Mesendoderm (in vitro differentiated cells): ENCODE measurements at regions not wholly inside any gene's neighbourhood (a gene's known extent, or its start where the extent isn't known, plus 50 kb on each side); places are given as distances from the start of the nearest gene placed in this dataset.
"Not testable (repeated sequence)": the region's sequence is repeated elsewhere in the genome, so short reads cannot be mapped to it uniquely, and the experiment has no call there.

Source experiments
- DNase-seq: peaks from one replicate; pipeline ENCODE4 v3.0.0; 2013
- H2AK5ac ChIP-seq: 2 replicates; pipeline ENCODE4 v1.6.1; 2013; ENCODE audit warnings: low read length, inconsistent platforms
- H2BK120ac ChIP-seq: 2 replicates; pipeline ENCODE4 v1.6.1; 2013; ENCODE audit warnings: low read depth, mild to moderate bottlenecking, low read length, moderate library complexity, mixed read lengths
- H2BK15ac ChIP-seq: replicated peaks from 2 replicates; pipeline ENCODE4 v1.6.1; 2013; ENCODE audit warnings: low read depth, mild to moderate bottlenecking, moderate library complexity
- H2BK5ac ChIP-seq: 2 replicates; pipeline ENCODE4 v1.6.1; 2013; ENCODE audit warnings: low read length, inconsistent platforms
- H3K18ac ChIP-seq: 2 replicates; pipeline ENCODE4 v1.6.1; 2013; ENCODE audit warnings: mild to moderate bottlenecking, low read length, mixed read lengths
- H3K23ac ChIP-seq: one replicate; pipeline ENCODE4 v1.6.1; 2013; ENCODE audit warnings: low read length
- H3K27ac ChIP-seq: 2 replicates; pipeline ENCODE4 v1.5.1; 2013; ENCODE audit warnings: low read depth, mild to moderate bottlenecking, inconsistent platforms, low read length, moderate library complexity
- H3K27me3 ChIP-seq: 2 replicates; pipeline ENCODE4 v1.6.1; 2013; ENCODE audit warnings: low read length, control low read depth, mild to moderate bottlenecking, inconsistent platforms; ENCODE audit not compliant: insufficient read depth, poor library complexity
- H3K36me3 ChIP-seq: 2 replicates; pipeline ENCODE4 v1.6.1; 2013; ENCODE audit warnings: low read length, inconsistent platforms; ENCODE audit not compliant: control insufficient read depth, insufficient read depth
- H3K4ac ChIP-seq: one replicate; pipeline ENCODE4 v1.6.1; 2013; ENCODE audit warnings: low read depth, mild to moderate bottlenecking, low read length, moderate library complexity
- H3K4me1 ChIP-seq: 2 replicates; pipeline ENCODE4 v1.6.1; 2013; ENCODE audit warnings: low read depth, low read length, inconsistent platforms; ENCODE audit not compliant: control insufficient read depth
- H3K4me2 ChIP-seq: 2 replicates; pipeline ENCODE4 v1.6.1; 2013; ENCODE audit warnings: low read length
- H3K4me3 ChIP-seq: 2 replicates; pipeline ENCODE4 v1.5.1; 2013; ENCODE audit warnings: mild to moderate bottlenecking, low read length
- H3K56ac ChIP-seq: one replicate; pipeline ENCODE4 v1.6.1; 2013; ENCODE audit warnings: low read length
- H3K79me1 ChIP-seq: 2 replicates; pipeline ENCODE4 v1.6.1; 2013; ENCODE audit warnings: low read length, inconsistent platforms
- H3K79me2 ChIP-seq: 2 replicates; pipeline ENCODE4 v1.6.1; 2013; ENCODE audit warnings: mild to moderate bottlenecking, low read length; ENCODE audit not compliant: control insufficient read depth, insufficient read depth
- H3K9ac ChIP-seq: 2 replicates; pipeline ENCODE4 v1.6.1; 2013; ENCODE audit warnings: low read length, inconsistent platforms
- H4K5ac ChIP-seq: one replicate; pipeline ENCODE4 v1.6.1; 2013; ENCODE audit warnings: low read length
- H4K8ac ChIP-seq: one replicate; pipeline ENCODE4 v1.6.1; 2013; ENCODE audit warnings: low read depth, mild to moderate bottlenecking, control low read depth, low read length, moderate library complexity
- WGBS: extraction: QIAGEN DNeasy Blood & Tissue Kit; methylation state at CpG from one replicate; pipeline ENCODE4 v1.1.7; 2013; ENCODE audit warnings: low lambda C conversion rate, missing lambda C conversion rate; ENCODE audit not compliant: insufficient coverage; ENCODE audit errors: extremely low coverage; 5-methylcytosine and 5-hydroxymethylcytosine counted together

- Histone ChIP-seq H3K27ac (no peak overlapping the region), H3K4ac (no peak overlapping the region), H3K4me3 (no peak overlapping the region), H2BK120ac (no peak overlapping the region), H3K4me1 (no peaks in the 10 kb centered on the region), H2BK5ac (no peak overlapping the region), H3K23ac (no peak overlapping the region), H3K4me2 (no peak overlapping the region), H3K9ac (no peak overlapping the region), H3K18ac (no peak overlapping the region), H3K79me1 (no peaks in the 10 kb centered on the region), H3K79me2 (no peaks in the 10 kb centered on the region), H3K27me3 (no peaks in the 10 kb centered on the region), H4K8ac (no peak overlapping the region), H2BK15ac (no peak overlapping the region), H2AK5ac (no peak overlapping the region), H3K56ac (no peak overlapping the region), H4K5ac (no peak overlapping the region), H3K36me3 (no peaks in the 10 kb centered on the region)
- WGBS, result no CpG with 5 or more reads among the region's 6 CpGs
- peak; percentile 29 for DNase-seq
Measured at GRCh38 chr1:228666686-228667623, 68.3 kb upstream of the RHOU start.

- Histone ChIP-seq H2AK5ac (no peak overlapping the region), H2BK15ac (no peak overlapping the region), H3K79me1 (no peaks in the 10 kb centered on the region), H3K4me3 (no peak overlapping the region), H4K8ac (no peak overlapping the region), H3K27ac (no peak overlapping the region), H3K18ac (no peak overlapping the region), H3K4ac (no peak overlapping the region), H4K5ac (no peak overlapping the region), H3K4me2 (no peak overlapping the region), H3K27me3 (no peaks in the 10 kb centered on the region), H2BK5ac (no peak overlapping the region), H3K36me3 (no peaks in the 10 kb centered on the region), H3K9ac (no peak overlapping the region), H3K56ac (no peak overlapping the region), H3K4me1 (no peaks in the 10 kb centered on the region), H2BK120ac (no peak overlapping the region), H3K23ac (no peak overlapping the region), H3K79me2 (no peaks in the 10 kb centered on the region)
- DNase-seq, result no peak
- no CpG with 5 or more reads among the region's 5 CpGs for WGBS
Measured at GRCh38 chr1:228668553-228669241, 66.6 kb upstream of the RHOU start.

DNA sequence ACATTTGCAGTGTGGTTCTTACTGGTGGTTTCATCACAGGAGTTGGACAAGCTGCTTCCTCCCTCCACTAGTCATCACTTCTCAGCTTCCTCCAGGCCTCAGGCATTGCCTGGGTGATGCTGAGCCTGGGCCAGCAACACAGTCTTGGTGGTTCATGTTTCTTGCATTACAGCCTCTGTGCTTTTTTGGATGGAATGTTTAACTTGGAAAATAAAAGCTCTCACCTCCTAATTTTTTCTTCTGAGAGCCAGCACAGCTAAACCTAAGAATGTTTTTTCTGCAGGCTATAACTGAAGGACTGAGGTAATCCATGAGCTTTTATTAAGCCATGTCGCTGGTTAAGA lies 66.1 kb upstream of the RHOU start:
- H3K4me3 ChIP-seq, result no peak overlapping the region
- no peak overlapping the region for H2AK5ac ChIP-seq
- H3K36me3 ChIP-seq, result no peaks in the 10 kb centered on the region
- no peak overlapping the region for H3K9ac ChIP-seq
- H4K8ac ChIP-seq, result no peak overlapping the region
- no peak overlapping the region for H3K56ac ChIP-seq
- DNase-seq, result no peak
- no peak overlapping the region for H3K18ac ChIP-seq
- no peaks in the 10 kb centered on the region for H3K4me1 ChIP-seq
- no CpG with 5 or more reads among the region's 1 CpG for whole genome bisulfite sequencing
- no peak overlapping the region for H3K4me2 ChIP-seq
- no peak overlapping the region for H2BK120ac ChIP-seq
- no peak overlapping the region for H3K4ac ChIP-seq
- H4K5ac ChIP-seq, result no peak overlapping the region
- no peaks in the 10 kb centered on the region for H3K79me2 ChIP-seq
- no peak overlapping the region for H2BK15ac ChIP-seq
- H3K27ac ChIP-seq, result no peak overlapping the region
- no peaks in the 10 kb centered on the region for H3K27me3 ChIP-seq
- H2BK5ac ChIP-seq, result no peak overlapping the region
- H3K79me1 ChIP-seq, result no peaks in the 10 kb centered on the region
- no peak overlapping the region for H3K23ac ChIP-seq

- not testable (repeated sequence) for H2BK5ac ChIP-seq, H2AK5ac ChIP-seq, H3K56ac ChIP-seq, H3K36me3 ChIP-seq, H4K8ac ChIP-seq, H3K79me1 ChIP-seq, H3K4ac ChIP-seq, H3K4me1 ChIP-seq, H3K79me2 ChIP-seq, H3K23ac ChIP-seq, H4K5ac ChIP-seq, H3K4me2 ChIP-seq, H3K27me3 ChIP-seq, H2BK120ac ChIP-seq, H3K27ac ChIP-seq, H3K4me3 ChIP-seq, H2BK15ac ChIP-seq, H3K18ac ChIP-seq, DNase-seq, H3K9ac ChIP-seq
- WGBS, result no CpG with 5 or more reads among the region's 9 CpGs
Measured at GRCh38 chr1:228681076-228681565, 54.2 kb upstream of the RHOU start.

DNA sequence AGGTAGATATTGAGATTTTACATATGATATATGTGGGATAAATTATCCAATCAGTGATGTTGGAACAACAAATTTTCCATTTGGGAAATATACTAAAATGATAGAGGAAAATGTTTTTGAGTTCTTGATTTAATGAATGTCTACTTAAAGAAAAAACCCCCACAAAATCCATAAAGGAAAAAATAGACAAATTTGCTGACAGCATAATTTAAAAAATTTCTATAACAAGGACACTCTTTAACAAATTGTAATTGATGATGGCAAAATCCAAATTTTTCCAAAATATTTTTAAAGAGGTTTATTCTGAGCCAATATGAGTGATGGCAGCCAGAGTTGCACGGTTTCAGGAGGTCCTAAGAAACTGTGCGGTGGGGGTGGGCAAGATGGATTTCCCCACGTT lies 51.9 kb upstream of the RHOU start:
- Histone ChIP-seq H3K4me2 (no peak overlapping the region), H2BK120ac (no peak overlapping the region), H2AK5ac (no peak overlapping the region), H3K27ac (no peak overlapping the region), H3K4ac (no peak overlapping the region), H3K79me1 (no peaks in the 10 kb centered on the region), H3K27me3 (no peaks in the 10 kb centered on the region), H3K36me3 (no peaks in the 10 kb centered on the region), H3K4me1 (no peaks in the 10 kb centered on the region), H4K8ac (no peak overlapping the region), H3K56ac (no peak overlapping the region), H4K5ac (no peak overlapping the region), H2BK15ac (no peak overlapping the region), H3K4me3 (no peak overlapping the region), H3K79me2 (no peaks in the 10 kb centered on the region), H3K23ac (no peak overlapping the region), H2BK5ac (no peak overlapping the region), H3K9ac (no peak overlapping the region), H3K18ac (no peak overlapping the region)
- WGBS, result no CpG with 5 or more reads among the region's 3 CpGs
- DNase-seq, result no peak
